Panc1 (cell line): ENCODE measurements at regions not wholly inside any gene's neighbourhood (a gene's known extent, or its start where the extent isn't known, plus 50 kb on each side); places are given as distances from the start of the nearest gene placed in this dataset.

ENCODE experiments used
- ATAC-seq: fragments of 200-7000 bp; cut with Tn5 transposase; 2 replicates; pipeline ENCODE4 v1.9.1; 2020; ENCODE audit warnings: mild to moderate bottlenecking, moderate library complexity
- BruUV-seq: library from RNA; stranded (reverse); fragments of 400-500 nt; replicated peaks from 2 replicates; lab custom pipeline; 2021; lab: Mats Ljungman, UMichigan
- CTCF ChIA-PET: fragments of 300-600 bp; sonication (Branson Sonifier 250); formaldehyde crosslinking; loops from one replicate; lab custom pipeline; 2022; ENCODE audit warnings: antibody characterized with exemption; lab: Charles Lee
- POLR2A ChIA-PET: fragments of 300-600 bp; sonication (Branson Sonifier 250); formaldehyde crosslinking; loops from one replicate; lab custom pipeline; 2022; ENCODE audit warnings: antibody characterized with exemption; lab: Charles Lee
- DNase-seq: peaks from one replicate; pipeline ENCODE4 v3.0.0-alpha.2; 2010; ENCODE audit warnings: low read depth, low spot score
- H3K27ac ChIP-seq: 2 replicates; pipeline ENCODE4 v1.5.1; 2011; ENCODE audit warnings: mild to moderate bottlenecking, low read length, inconsistent platforms
- H3K27me3 ChIP-seq: fragments of 200-500 bp; sonication (Bioruptor generic); 2 replicates; pipeline ENCODE4 v1.6.0; 2014; ENCODE audit warnings: low read length, inconsistent platforms; ENCODE audit not compliant: control insufficient read depth, insufficient read depth
- H3K36me3 ChIP-seq: fragments of 200-500 bp; sonication (Bioruptor generic); 2 replicates; pipeline ENCODE4 v1.5.1; 2014; ENCODE audit warnings: inconsistent platforms, mild to moderate bottlenecking, low read length, moderate library complexity; ENCODE audit not compliant: control insufficient read depth, insufficient read depth
- H3K4me1 ChIP-seq: 2 replicates; pipeline ENCODE4 v1.5.1; 2011; ENCODE audit warnings: inconsistent platforms, mild to moderate bottlenecking, low read length, moderate library complexity; ENCODE audit not compliant: control insufficient read depth, insufficient read depth
- H3K4me3 ChIP-seq, 2 experiments: 2 replicates each; pipeline ENCODE4 v1.5.1; 2011 to 2012; ENCODE audit warnings: low read depth in 2 of 2, low read length in 2 of 2, mild to moderate bottlenecking in 2 of 2, inconsistent platforms in 1 of 2, moderate library complexity in 1 of 2
- H3K9me3 ChIP-seq: fragments of 200-500 bp; sonication (Bioruptor generic); 2 replicates; pipeline ENCODE4 v1.5.1; 2014; ENCODE audit warnings: low read depth, mild to moderate bottlenecking, inconsistent platforms, low read length, moderate library complexity; ENCODE audit not compliant: control insufficient read depth, insufficient read depth
- POLR2AphosphoS5 ChIP-seq: IDR thresholded peaks from 2 replicates; pipeline ENCODE4 v1.6.1; 2012; ENCODE audit warnings: mild to moderate bottlenecking, low read depth, low read length, moderate library complexity
- SIN3A ChIP-seq: IDR thresholded peaks from 2 replicates; pipeline ENCODE4 v1.6.1; 2012; ENCODE audit warnings: low read depth, mild to moderate bottlenecking, low read length, moderate library complexity, borderline replicate concordance; ENCODE audit not compliant: insufficient read depth
- TCF7L2 ChIP-seq: IDR thresholded peaks from 2 replicates; pipeline ENCODE4 v1.6.1; 2011; ENCODE audit warnings: mild to moderate bottlenecking, low read depth, low read length, inconsistent platforms
- in situ Hi-C: cut with HindIII; loops from 2 replicates; pipeline ENCODE4 v1.10.0; 2016; ENCODE audit warnings: low sequenced_read_pairs, low pct_unique_long_range_greater_than_20kb
- intact Hi-C: fragments of 100-400 bp; cut with micrococcal nuclease; formaldehyde crosslinking; loops from one replicate; pipeline ENCODE4 v1.10.0; 2022; ENCODE audit not compliant: unreplicated experiment
- TF ChIP-seq, protein P1 (sequence below), 2 experiments: IDR thresholded peaks; 2 replicates each; pipeline ENCODE4 v1.6.1; 2011 to 2012; ENCODE audit warnings: low read depth in 2 of 2, control low read depth in 1 of 2, low read length in 1 of 2, mild to moderate bottlenecking in 1 of 2, moderate library complexity in 1 of 2; ENCODE audit not compliant: insufficient read depth in 1 of 2
- TF ChIP-seq, protein P2 (sequence below): fragments of 450-650 bp; IDR thresholded peaks from 2 replicates; pipeline ENCODE4 v1.5.1; 2017; ENCODE audit warnings: mild to moderate bottlenecking

DNA sequence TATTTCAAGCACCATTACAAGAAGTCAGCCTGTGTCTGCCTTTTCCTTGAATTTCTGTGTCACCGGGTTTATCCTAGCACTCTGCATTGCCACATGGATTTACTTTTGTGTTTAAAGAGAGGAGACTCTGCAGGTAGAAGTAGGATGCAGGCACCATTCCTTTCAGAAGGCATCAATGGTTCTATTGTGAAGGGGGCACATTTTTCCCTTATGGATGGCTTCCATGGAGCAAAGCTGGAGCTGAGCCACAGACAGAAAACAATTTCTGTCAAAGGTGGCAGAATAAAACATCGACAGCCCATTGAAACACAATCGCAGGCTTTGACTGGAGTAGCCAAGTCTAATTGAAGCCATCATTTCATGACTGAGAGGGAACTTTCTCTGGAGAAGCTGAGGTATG lies 288.0 kb upstream of the ANKH start:
- Histone ChIP-seq H3K27me3 (no peaks in the 10 kb centered on the region), H3K36me3 (no peaks in the 10 kb centered on the region), H3K4me3 (no peak overlapping the region), H3K9me3 (no peaks in the 10 kb centered on the region), H3K27ac (no peak overlapping the region), H3K4me1 (no peaks in the 10 kb centered on the region)
- POLR2A ChIA-PET, result no interaction called here
- in situ Hi-C loops (no loop called here), intact Hi-C loops (no loop called here)
- no TSS peak for BruUV-seq
- CTCF ChIA-PET, result no interaction called here
- DNase-seq (no peak), ATAC-seq (no peak)
- TF ChIP-seq POLR2AphosphoS5 (no peak), SIN3A (no peak), TCF7L2 (no peak)
- TF ChIP-seq, protein P1, sequence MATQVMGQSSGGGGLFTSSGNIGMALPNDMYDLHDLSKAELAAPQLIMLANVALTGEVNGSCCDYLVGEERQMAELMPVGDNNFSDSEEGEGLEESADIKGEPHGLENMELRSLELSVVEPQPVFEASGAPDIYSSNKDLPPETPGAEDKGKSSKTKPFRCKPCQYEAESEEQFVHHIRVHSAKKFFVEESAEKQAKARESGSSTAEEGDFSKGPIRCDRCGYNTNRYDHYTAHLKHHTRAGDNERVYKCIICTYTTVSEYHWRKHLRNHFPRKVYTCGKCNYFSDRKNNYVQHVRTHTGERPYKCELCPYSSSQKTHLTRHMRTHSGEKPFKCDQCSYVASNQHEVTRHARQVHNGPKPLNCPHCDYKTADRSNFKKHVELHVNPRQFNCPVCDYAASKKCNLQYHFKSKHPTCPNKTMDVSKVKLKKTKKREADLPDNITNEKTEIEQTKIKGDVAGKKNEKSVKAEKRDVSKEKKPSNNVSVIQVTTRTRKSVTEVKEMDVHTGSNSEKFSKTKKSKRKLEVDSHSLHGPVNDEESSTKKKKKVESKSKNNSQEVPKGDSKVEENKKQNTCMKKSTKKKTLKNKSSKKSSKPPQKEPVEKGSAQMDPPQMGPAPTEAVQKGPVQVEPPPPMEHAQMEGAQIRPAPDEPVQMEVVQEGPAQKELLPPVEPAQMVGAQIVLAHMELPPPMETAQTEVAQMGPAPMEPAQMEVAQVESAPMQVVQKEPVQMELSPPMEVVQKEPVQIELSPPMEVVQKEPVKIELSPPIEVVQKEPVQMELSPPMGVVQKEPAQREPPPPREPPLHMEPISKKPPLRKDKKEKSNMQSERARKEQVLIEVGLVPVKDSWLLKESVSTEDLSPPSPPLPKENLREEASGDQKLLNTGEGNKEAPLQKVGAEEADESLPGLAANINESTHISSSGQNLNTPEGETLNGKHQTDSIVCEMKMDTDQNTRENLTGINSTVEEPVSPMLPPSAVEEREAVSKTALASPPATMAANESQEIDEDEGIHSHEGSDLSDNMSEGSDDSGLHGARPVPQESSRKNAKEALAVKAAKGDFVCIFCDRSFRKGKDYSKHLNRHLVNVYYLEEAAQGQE (IDR thresholded peaks at IDR 0.05; ENCODE audit: insufficient read depth in 1 of 2, low read depth in 2 of 2, low read length in 1 of 2), result no peak
- TF ChIP-seq, protein P2, sequence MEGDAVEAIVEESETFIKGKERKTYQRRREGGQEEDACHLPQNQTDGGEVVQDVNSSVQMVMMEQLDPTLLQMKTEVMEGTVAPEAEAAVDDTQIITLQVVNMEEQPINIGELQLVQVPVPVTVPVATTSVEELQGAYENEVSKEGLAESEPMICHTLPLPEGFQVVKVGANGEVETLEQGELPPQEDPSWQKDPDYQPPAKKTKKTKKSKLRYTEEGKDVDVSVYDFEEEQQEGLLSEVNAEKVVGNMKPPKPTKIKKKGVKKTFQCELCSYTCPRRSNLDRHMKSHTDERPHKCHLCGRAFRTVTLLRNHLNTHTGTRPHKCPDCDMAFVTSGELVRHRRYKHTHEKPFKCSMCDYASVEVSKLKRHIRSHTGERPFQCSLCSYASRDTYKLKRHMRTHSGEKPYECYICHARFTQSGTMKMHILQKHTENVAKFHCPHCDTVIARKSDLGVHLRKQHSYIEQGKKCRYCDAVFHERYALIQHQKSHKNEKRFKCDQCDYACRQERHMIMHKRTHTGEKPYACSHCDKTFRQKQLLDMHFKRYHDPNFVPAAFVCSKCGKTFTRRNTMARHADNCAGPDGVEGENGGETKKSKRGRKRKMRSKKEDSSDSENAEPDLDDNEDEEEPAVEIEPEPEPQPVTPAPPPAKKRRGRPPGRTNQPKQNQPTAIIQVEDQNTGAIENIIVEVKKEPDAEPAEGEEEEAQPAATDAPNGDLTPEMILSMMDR, result no peak

DNA sequence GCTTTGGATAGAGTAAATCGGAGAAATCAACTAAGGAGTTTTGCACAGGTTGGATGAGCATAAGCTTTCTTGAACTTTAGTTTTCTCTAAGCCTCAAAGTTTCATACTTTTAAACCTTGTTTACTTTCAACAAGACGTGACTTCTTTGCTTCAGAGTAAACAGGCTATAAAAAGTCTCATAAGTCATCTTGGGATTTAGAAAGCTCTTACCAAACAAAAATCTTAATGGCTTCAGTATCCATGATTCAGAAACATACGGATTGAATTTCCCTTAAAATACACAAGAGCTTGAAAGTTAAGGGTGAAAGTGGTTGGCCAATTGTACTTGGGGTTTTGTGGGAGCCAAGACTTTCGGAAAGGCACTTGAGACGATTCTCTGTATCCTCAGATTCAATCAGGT lies 270.9 kb upstream of the ANKH start:
- CTCF ChIA-PET, result no interaction called here
- no peak for DNase-seq
- intact Hi-C loops, result no loop called here
- TF ChIP-seq, protein P2, result no peak
- TF ChIP-seq POLR2AphosphoS5 (no peak), TCF7L2 (no peak), SIN3A (no peak)
- TF ChIP-seq, protein P1 (IDR thresholded peaks at IDR 0.05; ENCODE audit: insufficient read depth in 1 of 2, low read depth in 2 of 2, low read length in 1 of 2), result no peak
- Histone ChIP-seq H3K4me3 (no peak overlapping the region), H3K27me3 (no peaks in the 10 kb centered on the region), H3K4me1 (no peaks in the 10 kb centered on the region), H3K36me3 (no peaks in the 10 kb centered on the region), H3K27ac (no peak overlapping the region), H3K9me3 (no peaks in the 10 kb centered on the region)
- POLR2A ChIA-PET, result no interaction called here
- no peak for ATAC-seq
- BruUV-seq, result no TSS peak
- in situ Hi-C loops, result no loop called here
